HG02973 (cell line): ENCODE measurements at regions not wholly inside any gene's neighbourhood (a gene's known extent, or its start where the extent isn't known, plus 50 kb on each side); places are given as distances from the start of the nearest gene placed in this dataset.

Source experiments
- ATAC-seq: cut with Tn5 transposase; IDR thresholded peaks from one replicate; pipeline ENCODE4 v1.9.1; 2021; ENCODE audit warnings: moderate library complexity; ENCODE audit not compliant: unreplicated experiment

GRCh38 chr1:221067721-221068120 is 188.5 kb downstream of the HLX start:
- ATAC-seq, result no peak

GRCh38 chr1:221069178-221069903 is 190.1 kb downstream of the HLX start:
- ATAC-seq, result peak; percentile 88

- no peak for ATAC-seq
Observed at GRCh38 chr1:221069986-221070385, 190.7 kb downstream of the HLX start.

- ATAC-seq, result no peak
Observed at GRCh38 chr1:221071777-221072176, 192.5 kb downstream of the HLX start.

- ATAC-seq, result no peak
Observed at GRCh38 chr1:221072214-221072613, 193.0 kb downstream of the HLX start.

DNA sequence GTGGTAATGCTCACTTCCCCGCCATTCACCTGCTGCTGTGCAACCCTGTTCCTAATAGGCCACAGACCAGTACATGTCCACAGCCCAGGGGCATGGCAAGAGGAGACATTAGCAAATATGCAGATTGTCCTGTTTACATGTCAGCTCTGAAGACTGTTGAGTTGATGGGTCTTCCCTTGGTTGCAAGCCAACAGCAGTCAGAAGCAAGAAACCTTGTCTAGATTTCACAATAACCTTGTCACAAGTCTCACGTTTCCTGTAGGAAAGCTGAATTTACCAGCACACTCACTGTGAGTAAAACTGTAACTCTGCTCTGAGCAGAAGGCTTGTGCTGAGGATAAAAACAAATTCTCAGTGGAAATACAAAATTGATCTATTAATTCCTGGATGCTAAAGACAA is 195.1 kb downstream of the HLX start:
- no peak for ATAC-seq

DNA sequence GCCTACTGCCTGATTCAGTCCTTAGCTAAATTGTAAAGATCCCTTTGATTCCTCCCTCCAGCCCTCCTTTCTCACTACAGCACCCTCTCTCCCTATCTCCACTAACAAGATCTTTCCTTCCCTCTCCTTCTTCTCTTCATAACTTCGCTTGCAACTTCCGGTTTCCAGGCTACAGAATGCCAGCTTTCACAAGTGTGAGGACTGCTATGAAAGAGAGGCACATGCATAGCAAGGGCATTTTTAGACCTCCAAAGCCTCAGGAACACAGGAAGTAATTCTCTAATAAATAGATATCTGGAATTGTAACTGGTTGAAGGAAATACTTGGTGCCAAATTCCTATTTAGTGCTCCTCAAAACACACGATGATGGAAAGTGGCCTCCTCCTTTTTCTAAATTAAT is 196.7 kb downstream of the HLX start:
- no peak for ATAC-seq

GRCh38 chr1:221076391-221076811 is 197.2 kb downstream of the HLX start:
- ATAC-seq, result no peak

DNA sequence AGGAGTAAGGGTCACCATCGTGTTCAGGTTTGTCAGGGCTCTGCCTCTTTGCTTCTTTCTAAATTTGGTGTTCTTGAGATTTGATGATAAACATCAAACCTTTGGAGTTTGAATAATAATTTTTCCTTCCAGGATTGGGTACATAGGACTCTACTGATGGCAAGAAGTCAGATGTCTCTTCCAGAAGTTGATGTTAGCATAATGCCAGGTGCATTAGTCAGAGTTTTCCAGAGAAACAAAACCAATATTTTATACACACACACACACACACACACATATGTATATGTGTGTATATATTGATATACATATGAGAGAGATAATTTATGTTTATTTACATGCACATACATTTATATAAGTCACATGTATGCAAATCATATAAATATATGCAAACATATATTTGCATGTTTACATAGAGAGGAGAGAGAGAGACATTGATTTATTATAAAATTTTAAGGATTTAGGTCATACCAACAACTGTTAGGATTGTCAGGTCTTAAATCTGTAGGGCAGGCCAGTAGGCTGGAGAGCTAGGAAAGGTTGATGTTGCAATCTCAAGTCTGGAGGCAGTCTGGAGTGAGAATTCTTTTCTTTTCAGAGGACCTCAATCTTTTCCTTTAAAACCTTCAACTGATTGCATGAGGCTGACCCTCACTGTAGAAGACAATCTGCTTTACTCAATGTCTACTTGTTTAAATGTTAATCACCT is 199.2 kb downstream of the HLX start:
- ATAC-seq, result no peak

- no peak for ATAC-seq
Observed at GRCh38 chr1:221083902-221084301, 204.7 kb downstream of the HLX start.

DNA sequence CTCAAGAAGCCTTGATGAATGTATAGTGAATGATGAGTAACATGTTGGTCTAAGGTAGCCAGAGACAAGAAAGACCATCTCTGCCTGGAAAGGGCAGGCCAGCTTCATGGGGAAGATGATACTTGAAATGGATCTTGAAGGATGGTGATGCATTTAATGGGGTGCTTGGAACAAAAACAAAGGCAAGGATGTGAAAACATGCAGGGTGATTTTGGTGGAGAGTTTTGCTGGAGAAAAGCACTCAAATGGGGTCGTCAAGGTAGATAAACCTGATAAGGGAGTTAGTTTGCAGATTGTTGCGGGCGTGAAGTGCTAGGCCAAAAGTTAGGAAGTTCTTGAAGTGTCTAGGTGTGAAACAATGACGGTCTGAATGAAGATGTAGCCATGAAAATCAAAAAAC is 205.4 kb downstream of the HLX start:
- no peak for ATAC-seq

DNA sequence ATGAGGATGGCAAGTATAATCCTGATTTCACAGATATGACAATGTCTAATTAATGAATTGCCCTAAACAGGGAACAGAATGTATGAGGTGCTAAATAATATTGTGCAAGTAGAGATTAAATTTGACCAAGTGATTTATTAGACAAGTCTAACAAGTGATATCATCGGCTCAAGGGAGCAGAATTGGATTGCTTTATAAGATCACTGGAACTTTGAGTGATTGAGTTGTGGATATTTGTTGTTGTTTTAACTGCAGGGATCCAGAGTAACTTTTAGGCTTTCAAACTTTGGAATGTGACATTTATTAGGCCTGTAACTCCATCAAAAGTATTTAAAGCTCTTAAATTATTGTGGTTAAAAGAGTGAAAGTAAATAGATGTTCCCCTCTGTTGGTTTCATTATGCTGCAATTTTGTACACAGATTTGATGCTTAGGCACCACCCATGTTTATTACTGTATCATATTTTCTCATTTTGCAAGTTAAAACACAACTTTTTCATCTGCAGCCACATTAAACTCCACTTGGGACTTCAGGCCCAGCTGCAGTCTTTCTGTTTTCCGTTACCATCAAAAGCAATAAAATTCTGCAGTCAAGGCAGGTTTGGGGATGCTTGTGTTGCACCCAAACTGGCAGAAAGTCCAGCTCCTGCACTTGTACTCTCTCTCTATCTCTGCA is 206.6 kb downstream of the HLX start:
- ATAC-seq, result no peak

DNA sequence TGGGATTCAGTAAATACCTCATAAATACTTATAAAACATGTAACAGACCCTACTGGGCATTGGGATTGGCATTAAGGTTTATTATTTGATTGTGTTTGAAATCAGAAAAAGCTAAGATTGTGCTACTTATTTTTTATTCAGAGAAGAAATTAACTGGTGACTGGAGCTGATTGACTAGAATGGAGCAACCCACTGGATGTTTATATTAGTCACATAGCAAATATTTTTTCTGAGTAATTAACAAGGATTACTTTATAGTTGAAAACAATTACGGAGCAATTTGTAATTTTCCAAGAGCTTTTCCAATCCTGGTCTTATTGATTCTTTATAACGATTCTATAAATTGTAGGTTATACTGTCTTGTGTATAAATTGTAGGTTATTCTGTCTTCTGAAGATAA is 208.7 kb downstream of the HLX start:
- ATAC-seq, result no peak

- ATAC-seq, result no peak
Observed at GRCh38 chr1:221089273-221089672, 210.0 kb downstream of the HLX start.

DNA sequence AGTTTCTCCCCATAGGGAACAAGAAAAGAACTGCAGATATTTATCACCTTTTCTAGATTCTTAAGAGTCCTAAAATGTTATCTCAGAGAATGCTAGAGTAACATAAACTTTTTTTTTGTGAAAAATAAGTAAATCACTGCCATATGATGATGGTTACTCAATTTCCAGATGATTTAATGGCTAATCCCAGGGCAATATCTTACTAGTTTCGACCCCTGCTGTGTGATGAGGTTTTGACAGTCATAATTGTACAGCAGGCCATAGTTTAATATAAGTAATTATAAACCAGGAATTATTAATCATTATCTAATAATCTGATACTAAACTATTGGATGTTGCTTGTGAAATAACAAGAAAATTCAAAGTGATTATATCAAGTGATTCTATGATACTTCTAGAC is 210.6 kb downstream of the HLX start:
- no peak for ATAC-seq

- ATAC-seq, result no peak
Observed at GRCh38 chr1:221093903-221094791, 214.9 kb downstream of the HLX start.

DNA sequence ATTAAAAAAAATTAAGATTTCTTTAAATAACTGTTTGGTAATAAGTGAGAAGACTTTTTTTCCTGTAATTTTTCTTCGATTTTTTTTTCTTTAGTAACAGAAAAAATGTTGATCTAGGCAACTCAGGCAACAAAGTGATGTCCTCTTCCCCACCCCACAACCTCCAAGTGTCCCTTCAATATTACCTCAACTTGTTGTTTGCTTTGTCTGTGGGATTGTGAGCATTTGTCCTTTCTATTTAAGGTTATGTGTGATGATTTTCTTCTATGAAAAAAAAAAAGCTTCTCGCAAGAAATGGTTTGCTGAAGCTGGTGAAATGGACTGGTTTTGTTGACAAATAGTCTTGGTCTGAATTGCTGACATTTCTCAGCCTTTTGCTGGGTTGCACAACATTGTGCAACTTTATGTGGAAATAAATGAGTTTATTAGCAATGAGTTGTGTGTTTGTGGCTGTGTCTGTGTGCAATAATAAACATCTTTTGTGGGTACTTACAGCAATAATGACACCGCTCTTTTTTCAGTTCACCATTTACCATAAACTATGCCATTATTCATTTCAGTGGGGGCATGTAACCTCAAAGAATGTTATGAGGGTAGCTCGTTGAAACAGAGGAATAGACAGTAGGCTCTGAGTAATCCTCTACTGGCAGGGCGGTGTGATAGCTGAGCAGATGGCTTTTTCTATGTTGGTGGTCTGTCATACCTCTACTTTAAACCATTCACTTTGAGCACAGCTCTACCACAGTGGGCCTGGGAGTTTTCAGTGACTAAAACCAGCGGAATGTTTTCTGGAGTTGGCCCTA is 218.4 kb downstream of the HLX start:
- ATAC-seq, result no peak

DNA sequence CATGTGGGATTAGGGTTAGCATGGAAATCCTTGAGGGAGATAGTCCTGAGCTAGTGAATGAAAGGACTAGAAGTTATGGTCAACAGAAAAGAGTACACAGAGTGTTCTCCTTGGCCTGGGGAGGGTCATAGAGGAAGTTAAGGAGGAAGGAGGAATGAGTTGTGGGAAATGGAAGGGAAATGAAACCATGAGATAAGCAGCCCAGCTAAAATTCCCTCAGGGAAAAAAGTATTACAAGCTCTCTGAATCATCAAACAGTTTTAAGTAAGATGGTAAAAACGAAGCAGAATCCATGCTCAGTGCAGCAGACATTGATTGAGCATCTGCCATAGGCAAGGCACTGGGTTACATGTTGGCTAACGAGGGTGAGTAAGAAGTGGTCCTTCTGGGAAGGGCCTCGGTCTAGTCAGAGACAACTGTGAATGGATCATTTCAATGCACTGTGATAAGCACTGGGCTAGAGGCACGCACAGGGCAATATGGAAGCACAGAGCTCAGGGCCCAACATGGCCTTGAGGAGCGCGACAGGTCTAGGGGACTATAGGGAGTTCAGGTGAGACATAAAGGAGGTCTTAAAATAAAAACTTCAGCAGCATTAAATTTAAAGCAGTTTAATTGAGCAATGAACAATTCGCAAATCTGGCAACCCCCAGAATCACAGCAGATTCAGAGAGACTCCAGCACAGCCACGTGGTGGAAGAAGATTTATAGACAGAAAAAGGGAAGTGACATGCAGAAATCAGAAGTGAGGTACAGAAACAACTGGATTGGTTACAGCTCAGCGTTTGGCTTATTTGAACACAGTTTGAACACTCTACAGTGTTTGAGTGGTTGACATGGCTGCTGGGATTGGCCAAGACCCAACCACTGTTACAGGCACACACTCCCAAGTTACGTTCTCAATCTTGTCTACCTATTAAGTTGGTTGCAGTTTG is 219.5 kb downstream of the HLX start:
- ATAC-seq, result no peak
